RWPE1 (cell line): ENCODE measurements at regions not wholly inside any gene's neighbourhood (a gene's known extent, or its start where the extent isn't known, plus 50 kb on each side); places are given as distances from the start of the nearest gene placed in this dataset.
"Not testable (repeated sequence)": the region's sequence is repeated elsewhere in the genome, so short reads cannot be mapped to it uniquely, and the experiment has no call there.

Source experiments
- CTCF ChIA-PET: fragments of 350-600 bp; sonication (Branson Sonifier 250); formaldehyde crosslinking; extraction: SDS; loops from one replicate; lab custom pipeline; 2021; lab: Yijun Ruan, JAX
- POLR2A ChIA-PET: fragments of 400-600 bp; formaldehyde crosslinking; extraction: SDS; loops from one replicate; lab custom pipeline; 2020; ENCODE audit warnings: antibody characterized with exemption; ENCODE audit not compliant: low non-redundant PET; lab: Yijun Ruan, JAX
- DNase-seq: peaks from one replicate; pipeline ENCODE4 v3.0.0; 2012; ENCODE audit warnings: low spot score
- H3K27ac ChIP-seq: fragments of 450-650 bp; 2 replicates; pipeline ENCODE4 v1.5.1; 2017
- TF ChIP-seq, protein P1 (sequence below): fragments of 450-650 bp; conservative IDR thresholded peaks from 2 replicates; pipeline ENCODE4 v1.5.1; 2017; ENCODE audit warnings: low read depth, mild to moderate bottlenecking

DNA sequence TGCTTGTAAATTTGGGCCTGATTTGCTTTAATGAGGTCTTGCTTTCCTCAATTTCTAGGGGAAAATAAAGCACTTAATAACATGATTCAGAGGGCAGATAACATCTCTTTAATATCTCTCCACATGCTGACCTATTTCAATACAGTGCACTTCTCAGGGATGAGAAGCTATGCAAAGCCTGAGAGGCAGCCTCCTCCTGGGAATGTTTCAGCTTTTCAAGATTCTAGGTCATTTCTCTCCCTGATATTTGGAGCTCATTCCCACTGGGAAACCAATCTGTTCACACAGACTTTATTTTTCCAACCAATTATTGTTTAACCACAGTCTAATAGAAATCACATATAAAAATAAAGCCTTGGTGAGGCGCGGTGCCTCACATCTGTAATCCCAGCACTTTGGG is 67.0 kb upstream of the LSAMP start:
- ChIA-PET POLR2A (no interaction called here), CTCF (no interaction called here)
- no peak overlapping the region for H3K27ac ChIP-seq
- DNase-seq = no peak
- TF ChIP-seq, protein P1, sequence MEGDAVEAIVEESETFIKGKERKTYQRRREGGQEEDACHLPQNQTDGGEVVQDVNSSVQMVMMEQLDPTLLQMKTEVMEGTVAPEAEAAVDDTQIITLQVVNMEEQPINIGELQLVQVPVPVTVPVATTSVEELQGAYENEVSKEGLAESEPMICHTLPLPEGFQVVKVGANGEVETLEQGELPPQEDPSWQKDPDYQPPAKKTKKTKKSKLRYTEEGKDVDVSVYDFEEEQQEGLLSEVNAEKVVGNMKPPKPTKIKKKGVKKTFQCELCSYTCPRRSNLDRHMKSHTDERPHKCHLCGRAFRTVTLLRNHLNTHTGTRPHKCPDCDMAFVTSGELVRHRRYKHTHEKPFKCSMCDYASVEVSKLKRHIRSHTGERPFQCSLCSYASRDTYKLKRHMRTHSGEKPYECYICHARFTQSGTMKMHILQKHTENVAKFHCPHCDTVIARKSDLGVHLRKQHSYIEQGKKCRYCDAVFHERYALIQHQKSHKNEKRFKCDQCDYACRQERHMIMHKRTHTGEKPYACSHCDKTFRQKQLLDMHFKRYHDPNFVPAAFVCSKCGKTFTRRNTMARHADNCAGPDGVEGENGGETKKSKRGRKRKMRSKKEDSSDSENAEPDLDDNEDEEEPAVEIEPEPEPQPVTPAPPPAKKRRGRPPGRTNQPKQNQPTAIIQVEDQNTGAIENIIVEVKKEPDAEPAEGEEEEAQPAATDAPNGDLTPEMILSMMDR = no peak

DNA sequence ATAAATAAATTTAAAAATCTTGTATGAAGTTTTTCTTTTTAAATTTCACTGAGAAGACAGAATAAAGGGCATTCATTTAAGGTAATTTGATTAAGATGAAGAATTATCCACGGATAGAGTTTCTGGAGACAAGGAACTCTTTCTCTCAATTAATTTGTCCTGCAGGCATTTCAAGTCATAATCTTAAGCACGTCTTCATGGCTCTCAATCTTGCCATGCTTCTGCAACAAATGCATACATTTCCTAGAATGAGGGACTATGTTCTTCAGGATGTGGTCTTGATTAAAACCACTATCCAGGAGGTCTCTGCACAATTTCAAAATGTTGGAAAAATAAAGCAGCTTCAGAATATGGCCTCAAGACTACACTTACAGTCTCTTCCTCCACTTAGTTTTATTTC is 67.6 kb upstream of the LSAMP start:
- H3K27ac ChIP-seq = no peak overlapping the region
- TF ChIP-seq, protein P1 = no peak
- POLR2A ChIA-PET = no interaction called here
- CTCF ChIA-PET = no interaction called here
- DNase-seq = no peak

DNA sequence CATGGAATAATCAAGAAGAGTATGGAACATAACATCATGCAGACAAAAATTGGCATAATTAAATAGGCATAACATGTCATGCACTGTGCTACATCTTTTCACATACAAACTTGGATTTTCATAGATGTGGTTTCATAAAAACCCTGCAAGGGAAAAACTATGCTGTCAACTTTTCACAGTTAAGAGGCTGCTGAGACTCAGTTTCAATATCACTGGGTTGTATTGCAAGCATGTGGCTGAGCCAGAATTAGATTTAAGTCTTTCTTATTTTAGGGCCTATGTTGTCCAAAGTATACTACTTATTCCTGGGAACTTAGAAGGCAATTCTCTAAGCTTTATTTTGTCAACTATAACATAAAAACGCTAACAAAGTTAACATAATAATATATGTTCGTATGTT is 70.7 kb upstream of the LSAMP start:
- ChIA-PET POLR2A (no interaction called here), CTCF (interaction anchor here (0.6 kb wide), 1 partner anchor 304 kb away, joined by 3 read pairs; no protein-coding TSS in a partner anchor)
- DNase-seq = no peak
- H3K27ac ChIP-seq = no peak overlapping the region
- TF ChIP-seq, protein P1 = no peak

DNA sequence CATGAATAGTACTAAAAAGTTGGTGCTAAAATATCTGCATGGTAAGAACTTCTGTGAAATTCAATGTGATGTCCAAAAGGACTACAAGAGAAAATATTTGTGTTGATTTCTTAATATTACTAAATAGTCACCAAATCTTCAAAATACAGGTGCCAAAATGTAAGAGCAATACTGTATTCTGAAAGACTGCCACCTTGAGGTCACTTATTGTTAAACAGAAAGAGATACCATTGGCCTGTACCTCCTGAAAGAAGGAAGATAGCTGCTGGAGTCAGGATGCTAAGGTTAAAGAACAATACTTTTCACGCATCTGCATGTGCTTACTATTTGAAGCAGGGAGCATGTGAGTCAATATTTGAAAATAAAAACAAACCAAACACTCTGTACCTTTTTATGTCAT is 72.0 kb upstream of the LSAMP start:
- TF ChIP-seq, protein P1 = 0 out of 2 replicates have a peak, but pooled peaks have one; percentile 7
- no peak for DNase-seq
- H3K27ac ChIP-seq = no peak overlapping the region
- ChIA-PET POLR2A (no interaction called here), CTCF (interaction anchor here (0.5 kb wide), 1 partner anchor 1387 kb away, joined by 3 read pairs; no protein-coding TSS in a partner anchor)

DNA sequence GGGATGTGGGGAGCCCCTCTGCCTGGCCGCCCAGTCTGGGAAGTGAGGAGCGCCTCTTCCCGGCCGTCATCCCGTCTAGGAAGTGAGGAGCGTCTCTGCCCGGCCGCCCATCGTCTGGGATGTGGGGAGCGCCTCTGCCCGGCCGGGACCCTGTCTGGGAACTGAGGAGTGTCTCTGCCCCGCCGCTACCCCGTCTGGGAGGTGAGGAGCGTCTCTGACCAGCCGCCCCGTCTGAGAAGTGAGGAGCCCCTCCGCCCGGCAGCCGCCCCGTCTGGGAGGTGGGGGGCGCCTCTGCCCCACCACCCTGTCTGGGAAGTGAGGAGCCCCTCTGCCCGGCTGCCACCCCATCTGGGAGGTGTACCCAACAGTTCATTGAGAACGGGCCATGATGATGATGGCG is 73.8 kb upstream of the LSAMP start:
- POLR2A ChIA-PET, CTCF ChIA-PET, DNase-seq: not testable (repeated sequence)

DNA sequence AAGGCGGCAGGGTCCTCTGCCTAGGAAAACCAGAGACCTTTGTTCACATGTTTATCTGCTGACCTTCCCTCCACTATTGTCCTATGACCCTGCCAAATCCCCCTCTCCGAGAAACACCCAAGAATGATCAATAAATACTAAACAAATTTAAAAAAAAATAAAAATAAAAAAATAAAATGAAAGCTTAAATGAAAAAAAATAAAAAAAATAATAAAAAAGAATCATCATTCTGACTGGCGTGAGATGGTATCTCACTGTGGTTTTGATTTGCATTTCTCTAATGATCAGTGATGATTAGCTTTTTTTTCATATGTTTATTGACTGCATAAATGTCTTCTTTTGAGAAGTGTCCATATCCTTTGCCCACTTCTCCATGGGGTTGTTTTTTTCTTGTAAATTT is 74.5 kb upstream of the LSAMP start:
- POLR2A ChIA-PET, DNase-seq, H3K27ac ChIP-seq, CTCF ChIA-PET: not testable (repeated sequence)

More for the DNA sequence above, 73.8 kb upstream of the LSAMP start:
- not testable (repeated sequence) for H3K27ac ChIP-seq

DNA sequence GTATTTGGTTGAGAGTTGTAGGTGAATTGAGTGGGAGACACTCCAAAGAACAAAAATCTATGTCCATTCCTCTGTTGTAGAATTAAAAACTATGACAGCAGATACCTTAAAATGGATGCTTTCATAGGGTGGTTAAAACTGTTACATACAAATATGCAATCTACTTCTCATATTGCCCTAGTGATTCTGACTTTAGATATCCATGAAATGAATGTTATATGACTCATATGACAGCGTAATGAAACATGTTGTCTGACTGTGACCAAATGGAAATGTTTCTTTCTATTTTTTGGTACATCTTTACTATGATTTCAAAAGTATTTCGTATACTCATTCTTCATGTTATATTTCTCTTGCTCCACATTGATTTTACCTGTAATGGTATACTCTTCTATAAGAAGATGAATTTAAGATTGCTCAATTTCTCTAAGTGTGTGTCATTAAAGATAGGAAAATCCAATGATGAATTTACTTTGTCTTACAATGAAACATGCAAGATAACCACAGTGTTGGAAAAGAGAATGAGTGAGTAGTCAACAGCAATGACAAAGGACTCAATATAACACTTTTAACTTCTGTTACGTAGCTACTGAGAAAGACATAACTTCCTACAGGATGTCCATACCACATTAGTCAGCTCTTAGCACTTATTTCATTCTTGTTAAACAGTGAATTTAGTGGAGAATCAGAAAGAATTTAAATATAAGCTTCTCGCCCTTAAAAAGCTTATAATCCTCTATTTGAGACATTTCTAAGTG is 79.3 kb upstream of the LSAMP start:
- no peak for DNase-seq
- TF ChIP-seq, protein P1 = no peak
- H3K27ac ChIP-seq = no peak overlapping the region
- ChIA-PET POLR2A (no interaction called here), CTCF (no interaction called here)
